ENCODE measurements at regions not wholly inside any gene's neighbourhood (a gene's known extent, or its start where the extent isn't known, plus 50 kb on each side); places are given as distances from the start of the nearest gene placed in this dataset.

GRCh38 chr7:112889268-112889667, 99.1 kb upstream of the TMEM168 start:
- in situ Hi-C loops (cut with MboI; ENCODE audit: low sequenced_read_pairs) = loop anchor here (25.0 kb wide), 2 partner anchors 352 to 1127 kb away; no protein-coding TSS in a partner anchor

GRCh38 chr7:112888781-112889180, 98.6 kb upstream of the TMEM168 start:
- in situ Hi-C loops (cut with MboI; ENCODE audit: low sequenced_read_pairs) = loop anchor here (25.0 kb wide), 2 partner anchors 351 to 1126 kb away; no protein-coding TSS in a partner anchor

GRCh38 chr7:112887976-112888375, 97.8 kb upstream of the TMEM168 start:
- in situ Hi-C loops (cut with MboI; ENCODE audit: low sequenced_read_pairs) = loop anchor here (25.0 kb wide), 2 partner anchors 351 to 1126 kb away; no protein-coding TSS in a partner anchor

- in situ Hi-C loops (cut with MboI; ENCODE audit: low sequenced_read_pairs) = loop anchor here (25.0 kb wide), 2 partner anchors 350 to 1125 kb away; no protein-coding TSS in a partner anchor
Measured at GRCh38 chr7:112887337-112887736, 97.1 kb upstream of the TMEM168 start.

- in situ Hi-C loops (cut with MboI; ENCODE audit: low sequenced_read_pairs) = loop anchor here (25.0 kb wide), 2 partner anchors 349 to 1124 kb away; no protein-coding TSS in a partner anchor
Measured at GRCh38 chr7:112886208-112886607, 96.0 kb upstream of the TMEM168 start.

GRCh38 chr7:112882991-112883390, 92.8 kb upstream of the TMEM168 start:
- in situ Hi-C loops (cut with MboI; ENCODE audit: low sequenced_read_pairs) = loop anchor here (25.0 kb wide), 2 partner anchors 346 to 1121 kb away; no protein-coding TSS in a partner anchor

- in situ Hi-C loops (cut with MboI; ENCODE audit: low sequenced_read_pairs) = loop anchor here (25.0 kb wide), 2 partner anchors 345 to 1120 kb away; no protein-coding TSS in a partner anchor
Measured at GRCh38 chr7:112882511-112882910, 92.3 kb upstream of the TMEM168 start.

GRCh38 chr7:112882022-112882421, 91.8 kb upstream of the TMEM168 start:
- in situ Hi-C loops (cut with MboI; ENCODE audit: low sequenced_read_pairs) = loop anchor here (25.0 kb wide), 2 partner anchors 345 to 1120 kb away; no protein-coding TSS in a partner anchor

GRCh38 chr7:112880818-112881418, 90.7 kb upstream of the TMEM168 start:
- in situ Hi-C loops (cut with MboI; ENCODE audit: low sequenced_read_pairs) = loop anchor here (25.0 kb wide), 2 partner anchors 344 to 1119 kb away; no protein-coding TSS in a partner anchor

- in situ Hi-C loops (cut with MboI; ENCODE audit: low sequenced_read_pairs) = loop anchor here (25.0 kb wide), 2 partner anchors 341 to 1116 kb away; no protein-coding TSS in a partner anchor
Measured at GRCh38 chr7:112877691-112878460, 87.7 kb upstream of the TMEM168 start.

- in situ Hi-C loops (cut with MboI; ENCODE audit: low sequenced_read_pairs) = loop anchor here (25.0 kb wide), 2 partner anchors 340 to 1115 kb away; no protein-coding TSS in a partner anchor
Measured at GRCh38 chr7:112876877-112877276, 86.7 kb upstream of the TMEM168 start.

- in situ Hi-C loops (cut with MboI; ENCODE audit: low sequenced_read_pairs) = loop anchor here (25.0 kb wide), 2 partner anchors 338 to 1113 kb away; no protein-coding TSS in a partner anchor
Measured at GRCh38 chr7:112874909-112875308, 84.7 kb upstream of the TMEM168 start.

GRCh38 chr7:112873831-112874553, 83.8 kb upstream of the TMEM168 start:
- in situ Hi-C loops (cut with MboI; ENCODE audit: low sequenced_read_pairs) = no loop called here

GRCh38 chr7:112869111-112869774, 79.0 kb upstream of the TMEM168 start:
- in situ Hi-C loops (cut with MboI; ENCODE audit: low sequenced_read_pairs) = no loop called here

- in situ Hi-C loops (cut with MboI; ENCODE audit: low sequenced_read_pairs) = no loop called here
Measured at GRCh38 chr7:112868609-112869008, 78.4 kb upstream of the TMEM168 start.

GRCh38 chr7:112866424-112866823, 76.2 kb upstream of the TMEM168 start:
- in situ Hi-C loops (cut with MboI; ENCODE audit: low sequenced_read_pairs) = no loop called here

GRCh38 chr7:112864380-112864779, 74.2 kb upstream of the TMEM168 start:
- in situ Hi-C loops (cut with MboI; ENCODE audit: low sequenced_read_pairs) = no loop called here

GRCh38 chr7:112858838-112859237, 68.6 kb upstream of the TMEM168 start:
- in situ Hi-C loops (cut with MboI; ENCODE audit: low sequenced_read_pairs) = no loop called here

GRCh38 chr7:112855227-112855626, 65.0 kb upstream of the TMEM168 start:
- in situ Hi-C loops (cut with MboI; ENCODE audit: low sequenced_read_pairs) = no loop called here

GRCh38 chr7:112854169-112854568, 64.0 kb upstream of the TMEM168 start:
- in situ Hi-C loops (cut with MboI; ENCODE audit: low sequenced_read_pairs) = no loop called here

Data from HL-60/S4 treated with phorbol 12-myristate 13-acetate at 8.2 ng/mL for 4 days and 3 days (cell line).